Spleen (tissue), 11 donors: ENCODE measurements at regions not wholly inside any gene's neighbourhood (a gene's known extent, or its start where the extent isn't known, plus 50 kb on each side); places are given as distances from the start of the nearest gene placed in this dataset.

Experiments
- DNase-seq: peaks from one replicate; pipeline ENCODE4 v3.0.0-alpha.2; 2020
- H3K27ac ChIP-seq, 8 donors: fragments of 200-600 bp; sonication (generic) in 7 of 8; 1 replicate in 4 of 8; 2 replicates in 4 of 8; pipeline versions ENCODE4 v1.5.0 to v1.8.0; 2016 to 2021; ENCODE audit warnings: inconsistent platforms in 4 of 8, mild to moderate bottlenecking in 4 of 8, moderate library complexity in 1 of 8
- H3K27me3 ChIP-seq, 7 donors: fragments of 200-600 bp; sonication (generic) in 6 of 7; replicated peaks in 1 of 7; 1 replicate in 4 of 7; 2 replicates in 3 of 7; pipeline versions ENCODE4 v1.5.0 to v1.8.0; 2016 to 2021; ENCODE audit warnings: inconsistent platforms in 3 of 7, mild to moderate bottlenecking in 1 of 7
- H3K36me3 ChIP-seq, 6 donors: fragments of 200-600 bp; sonication (generic) in 5 of 6; 1 replicate in 4 of 6; 2 replicates in 2 of 6; pipeline versions ENCODE4 v1.5.0 to v1.8.0; 2016 to 2021; ENCODE audit warnings: inconsistent platforms in 2 of 6
- H3K4me1 ChIP-seq, 6 donors: fragments of 200-600 bp; sonication (generic) in 5 of 6; 1 replicate in 3 of 6; 2 replicates in 3 of 6; pipeline versions ENCODE4 v1.5.0 to v1.8.0; 2016 to 2021; ENCODE audit warnings: inconsistent platforms in 3 of 6
- H3K4me3 ChIP-seq, 8 donors: fragments of 200-600 bp; sonication (generic) in 7 of 8; 1 replicate in 4 of 8; 2 replicates in 4 of 8; pipeline versions ENCODE4 v1.5.0 to v1.8.0; 2016 to 2021; ENCODE audit warnings: inconsistent platforms in 4 of 8, mild to moderate bottlenecking in 4 of 8, moderate library complexity in 2 of 8
- H3K9me3 ChIP-seq, 8 donors: fragments of 200-600 bp; sonication (generic) in 7 of 8; 1 replicate in 4 of 8; 2 replicates in 4 of 8; pipeline versions ENCODE4 v1.5.0 to v1.8.0; 2016 to 2021; ENCODE audit warnings: inconsistent platforms in 4 of 8
- CTCF ChIP-seq, 11 experiments: fragments of 200-600 bp in 7 of 11; fragments of 450-650 bp in 4 of 11; sonication (generic) in 4 of 11; IDR thresholded peaks in 8 of 11; conservative IDR thresholded peaks in 3 of 11; 1 replicate in 7 of 11; 2 replicates in 4 of 11; pipeline versions ENCODE4 v1.4.0 to v1.8.0; 2016 to 2021; ENCODE audit warnings: antibody characterized with exemption in 11 of 11, inconsistent platforms in 4 of 11, mild to moderate bottlenecking in 1 of 11
- POLR2A ChIP-seq, 3 donors: fragments of 450-650 bp; IDR thresholded peaks; one replicate each; pipeline ENCODE4 v1.5.1; 2017; ENCODE audit warnings: antibody characterized with exemption in 3 of 3, mild to moderate bottlenecking in 1 of 3
- POLR2AphosphoS5 ChIP-seq, 3 donors: sonication (generic); formaldehyde crosslinking; IDR thresholded peaks; one replicate each; pipeline ENCODE4 v1.5.1; 2017; ENCODE audit warnings: antibody characterized with exemption in 3 of 3
- WGBS, 5 donors: extraction: QIAGEN DNeasy Blood & Tissue Kit in 3 of 5; methylation state at CpG; one replicate each; pipeline versions ENCODE4 v1.1.5 to v1.1.7; 2013 to 2018; 5-methylcytosine and 5-hydroxymethylcytosine counted together
- intact Hi-C: fragments of 100-400 bp; cut with DNase I; formaldehyde crosslinking; loops from one replicate; pipeline ENCODE4 v1.15.0; 2023; ENCODE audit warnings: low total_unique reads
- donor health status: healthy with polysubstance abuse.
- donor health status: DM: no; HTN: no; CAD: no; lungs with moderate emphysema.
- donor health status: DM: no; HTN: no; CAD: no.
- donor health status: Bipolar disorder and iron deficiency.
- donor health status: healthy.
- donor health status: DM: no; HTN: no; CAD: no.
- donor health status: DM: yes; HTN: yes; CAD: no.

GRCh38 chr1:72649991-72650390, 367.7 kb upstream of the NEGR1 start:
- Histone ChIP-seq H3K9me3 (peaks cover 0 to 7% (median 0%) of the 10 kb centered on the region in 8 donors), H3K27ac (no peak overlapping the region), H3K4me3 (no peak overlapping the region), H3K36me3 (no peaks in the 10 kb centered on the region), H3K4me1 (no peaks in the 10 kb centered on the region), H3K27me3 (no peaks in the 10 kb centered on the region)
- intact Hi-C loops: no loop called here
- TF ChIP-seq POLR2A (IDR thresholded peaks at IDR 0.05) (no peak), CTCF (IDR thresholded peaks at IDR 0.05 in 8 of 11, conservative IDR thresholded peaks at IDR 0.05 in 3 of 11) (no peak), POLR2AphosphoS5 (IDR thresholded peaks at IDR 0.05) (no peak)
- DNase-seq: no peak
- WGBS, 5 donors: 68 to 76% (median 71%) methylated on average over 3 of the region's 3 CpGs

GRCh38 chr1:72649211-72649888, 367.0 kb upstream of the NEGR1 start:
- Histone ChIP-seq H3K4me3 (no peak overlapping the region), H3K4me1 (no peaks in the 10 kb centered on the region), H3K9me3 (peaks cover 0 to 7% (median 0%) of the 10 kb centered on the region in 8 donors), H3K27me3 (no peaks in the 10 kb centered on the region), H3K36me3 (no peaks in the 10 kb centered on the region), H3K27ac (no peak overlapping the region)
- 91 to 94% (median 93%) methylated on average over 24 of the region's 24 CpGs for WGBS, 5 donors
- peak; percentile 67 for DNase-seq
- intact Hi-C loops: no loop called here
- TF ChIP-seq POLR2AphosphoS5 (IDR thresholded peaks at IDR 0.05) (no peak), CTCF (IDR thresholded peaks at IDR 0.05 in 8 of 11, conservative IDR thresholded peaks at IDR 0.05 in 3 of 11) (no peak), POLR2A (IDR thresholded peaks at IDR 0.05) (no peak)

GRCh38 chr1:72648465-72648864, 366.1 kb upstream of the NEGR1 start:
- H3K27ac ChIP-seq: no peak overlapping the region
- DNase-seq: no peak
- H3K36me3 ChIP-seq: no peaks in the 10 kb centered on the region
- H3K4me3 ChIP-seq: no peak overlapping the region
- TF ChIP-seq POLR2AphosphoS5 (IDR thresholded peaks at IDR 0.05) (no peak), CTCF (IDR thresholded peaks at IDR 0.05 in 8 of 11, conservative IDR thresholded peaks at IDR 0.05 in 3 of 11) (no peak), POLR2A (IDR thresholded peaks at IDR 0.05) (no peak)
- peaks cover 0 to 7% (median 0%) of the 10 kb centered on the region in 8 donors for H3K9me3 ChIP-seq
- H3K27me3 ChIP-seq: no peaks in the 10 kb centered on the region
- no peaks in the 10 kb centered on the region for H3K4me1 ChIP-seq
- 30 to 63% (median 61%) methylated on average over 2 to 5 of the region's 5 CpGs for WGBS, 5 donors
- intact Hi-C loops: no loop called here

- intact Hi-C loops: no loop called here
- TF ChIP-seq POLR2AphosphoS5 (IDR thresholded peaks at IDR 0.05) (no peak), POLR2A (IDR thresholded peaks at IDR 0.05) (no peak), CTCF (IDR thresholded peaks at IDR 0.05 in 8 of 11, conservative IDR thresholded peaks at IDR 0.05 in 3 of 11) (no peak)
- Histone ChIP-seq H3K4me1 (no peaks in the 10 kb centered on the region), H3K36me3 (no peaks in the 10 kb centered on the region), H3K4me3 (no peak overlapping the region), H3K9me3 (peaks cover 0 to 3% (median 0%) of the 10 kb centered on the region in 8 donors), H3K27me3 (no peaks in the 10 kb centered on the region), H3K27ac (no peak overlapping the region)
- WGBS, 5 donors: 76 to 94% (median 87%) methylated on average over 2 of the region's 2 CpGs
- DNase-seq: no peak
Measured at GRCh38 chr1:72643142-72643541, 360.8 kb upstream of the NEGR1 start.
